Mesothelial cell of epicardium (in vitro differentiated cells): ENCODE measurements at regions not wholly inside any gene's neighbourhood (a gene's known extent, or its start where the extent isn't known, plus 50 kb on each side); places are given as distances from the start of the nearest gene placed in this dataset.

Experiments
- DNase-seq, 2 experiments: peaks; one replicate each; pipeline ENCODE4 v3.0.0; 2021; ENCODE audit warnings: low spot score in 2 of 2; ENCODE audit not compliant: unreplicated experiment in 2 of 2
- H3K27ac Mint-ChIP-seq: 2 replicates; pipeline ENCODE4 v1.8.0; 2021; ENCODE audit warnings: mixed read lengths
- H3K27me3 Mint-ChIP-seq: 2 replicates; pipeline ENCODE4 v1.8.0; 2021; ENCODE audit warnings: low read depth, mixed read lengths
- H3K36me3 Mint-ChIP-seq: 2 replicates; pipeline ENCODE4 v1.8.0; 2021; ENCODE audit warnings: mixed read lengths
- H3K4me1 Mint-ChIP-seq: 2 replicates; pipeline ENCODE4 v1.8.0; 2021; ENCODE audit warnings: mixed read lengths
- H3K4me3 Mint-ChIP-seq: 2 replicates; pipeline ENCODE4 v1.8.0; 2021; ENCODE audit warnings: mild to moderate bottlenecking, moderate library complexity, mixed read lengths
- H3K9me3 Mint-ChIP-seq: 2 replicates; pipeline ENCODE4 v1.8.0; 2021; ENCODE audit warnings: mixed read lengths
- TF ChIP-seq, protein P1 (sequence below): fragments of 200-600 bp; sonication (generic); IDR thresholded peaks from one replicate; pipeline ENCODE4 v1.5.0; 2021; ENCODE audit warnings: antibody characterized with exemption; ENCODE audit not compliant: unreplicated experiment

DNA sequence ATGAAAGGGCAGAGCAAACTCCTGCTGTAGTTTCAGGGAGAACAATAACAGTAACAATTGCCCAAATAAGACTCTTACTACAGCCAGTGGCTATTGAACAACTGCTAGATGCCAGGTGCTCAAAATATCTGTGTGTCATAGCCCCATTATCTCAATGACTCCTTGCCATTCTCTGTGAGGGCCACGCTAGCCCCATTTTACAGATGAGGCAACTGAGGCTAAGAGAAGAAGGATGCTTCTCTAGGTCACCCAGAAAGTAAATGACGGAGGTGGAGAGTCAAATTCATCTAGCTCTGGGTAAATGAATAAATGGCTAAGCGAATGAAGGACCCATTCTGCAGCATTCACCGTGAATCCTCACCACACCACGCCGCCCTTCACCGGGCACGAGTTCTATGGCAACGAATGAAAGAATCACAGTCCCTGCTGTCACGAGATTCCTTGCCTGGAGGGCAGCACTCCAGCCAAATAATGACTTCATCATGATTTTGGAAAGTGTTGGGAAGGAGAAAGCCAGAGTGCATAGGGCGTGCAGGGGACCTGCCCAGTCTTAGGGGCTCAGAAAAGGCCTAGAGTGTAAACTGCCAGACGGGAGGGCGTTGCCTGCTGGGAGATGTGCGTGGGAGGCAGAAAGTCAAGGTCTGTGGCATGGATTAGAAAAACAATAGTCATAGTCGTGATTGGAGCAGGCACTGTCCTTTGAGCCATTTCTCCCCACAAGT lies 147.2 kb downstream of the C9orf50 start:
- TF ChIP-seq, protein P1, sequence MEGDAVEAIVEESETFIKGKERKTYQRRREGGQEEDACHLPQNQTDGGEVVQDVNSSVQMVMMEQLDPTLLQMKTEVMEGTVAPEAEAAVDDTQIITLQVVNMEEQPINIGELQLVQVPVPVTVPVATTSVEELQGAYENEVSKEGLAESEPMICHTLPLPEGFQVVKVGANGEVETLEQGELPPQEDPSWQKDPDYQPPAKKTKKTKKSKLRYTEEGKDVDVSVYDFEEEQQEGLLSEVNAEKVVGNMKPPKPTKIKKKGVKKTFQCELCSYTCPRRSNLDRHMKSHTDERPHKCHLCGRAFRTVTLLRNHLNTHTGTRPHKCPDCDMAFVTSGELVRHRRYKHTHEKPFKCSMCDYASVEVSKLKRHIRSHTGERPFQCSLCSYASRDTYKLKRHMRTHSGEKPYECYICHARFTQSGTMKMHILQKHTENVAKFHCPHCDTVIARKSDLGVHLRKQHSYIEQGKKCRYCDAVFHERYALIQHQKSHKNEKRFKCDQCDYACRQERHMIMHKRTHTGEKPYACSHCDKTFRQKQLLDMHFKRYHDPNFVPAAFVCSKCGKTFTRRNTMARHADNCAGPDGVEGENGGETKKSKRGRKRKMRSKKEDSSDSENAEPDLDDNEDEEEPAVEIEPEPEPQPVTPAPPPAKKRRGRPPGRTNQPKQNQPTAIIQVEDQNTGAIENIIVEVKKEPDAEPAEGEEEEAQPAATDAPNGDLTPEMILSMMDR = no peak
- Mint-ChIP-seq H3K4me1 (peaks cover 20% of the 10 kb centered on the region), H3K36me3 (no peaks in the 10 kb centered on the region), H3K9me3 (no peaks in the 10 kb centered on the region), H3K27me3 (no peaks in the 10 kb centered on the region), H3K27ac (peak overlapping the region; percentile 58), H3K4me3 (no peak overlapping the region)
- DNase-seq = no peak

DNA sequence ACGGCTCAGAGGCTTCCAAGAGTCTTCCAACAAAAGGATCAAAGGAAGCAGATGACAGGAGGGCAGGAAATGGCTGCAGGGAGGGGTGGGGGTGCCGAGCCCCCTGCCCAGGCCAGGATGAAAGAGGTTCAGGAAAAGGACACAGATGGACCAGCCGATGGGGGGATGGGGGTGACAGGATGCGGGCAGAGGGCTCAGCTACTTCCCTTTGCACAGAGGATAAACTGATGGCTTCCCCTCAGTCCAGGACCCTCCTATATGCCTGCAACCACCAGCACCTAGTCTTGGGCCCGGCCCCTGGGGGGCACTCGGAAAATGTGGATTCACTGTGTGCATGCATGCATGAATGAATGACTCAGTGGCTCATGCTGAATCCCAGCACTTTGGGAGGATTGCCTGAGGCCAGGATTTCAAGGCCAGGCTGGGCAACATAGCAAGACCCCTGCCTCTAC lies 148.2 kb downstream of the C9orf50 start:
- Mint-ChIP-seq H3K27ac (no peak overlapping the region), H3K27me3 (no peaks in the 10 kb centered on the region), H3K9me3 (no peaks in the 10 kb centered on the region), H3K4me3 (no peak overlapping the region), H3K4me1 (peaks cover 28% of the 10 kb centered on the region), H3K36me3 (no peaks in the 10 kb centered on the region)
- TF ChIP-seq, protein P1 = no peak
- no peak for DNase-seq

GRCh38 chr9:129471201-129472019 lies 149.5 kb downstream of the C9orf50 start:
- Mint-ChIP-seq H3K9me3 (no peaks in the 10 kb centered on the region), H3K36me3 (no peaks in the 10 kb centered on the region), H3K4me1 (peaks cover 28% of the 10 kb centered on the region), H3K27me3 (no peaks in the 10 kb centered on the region), H3K27ac (peak overlapping the region; percentile 51), H3K4me3 (no peak overlapping the region)
- DNase-seq = no peak
- TF ChIP-seq, protein P1 = no peak

DNA sequence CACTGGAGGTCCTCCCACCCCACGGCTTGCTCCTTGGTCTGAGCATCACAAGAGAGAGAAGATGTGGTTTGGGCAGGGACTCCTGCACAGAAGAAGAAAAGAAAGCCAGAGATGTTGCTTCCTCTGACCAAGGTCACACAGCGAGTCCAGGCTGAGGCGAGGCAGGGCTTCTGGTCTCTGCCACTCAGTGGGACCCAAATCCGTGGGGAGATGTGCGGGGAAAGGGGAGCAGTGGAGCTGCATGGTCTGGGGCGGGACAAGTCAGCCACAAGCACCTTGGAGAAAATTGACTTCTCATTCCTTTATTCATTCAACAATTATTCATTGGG lies 150.9 kb downstream of the C9orf50 start:
- H3K4me3 Mint-ChIP-seq = no peak overlapping the region
- TF ChIP-seq, protein P1 = no peak
- H3K27ac Mint-ChIP-seq = peak overlapping the region; percentile 52
- H3K9me3 Mint-ChIP-seq = no peaks in the 10 kb centered on the region
- no peak for DNase-seq
- H3K36me3 Mint-ChIP-seq = no peaks in the 10 kb centered on the region
- H3K4me1 Mint-ChIP-seq = peaks cover 43% of the 10 kb centered on the region
- H3K27me3 Mint-ChIP-seq = no peaks in the 10 kb centered on the region

DNA sequence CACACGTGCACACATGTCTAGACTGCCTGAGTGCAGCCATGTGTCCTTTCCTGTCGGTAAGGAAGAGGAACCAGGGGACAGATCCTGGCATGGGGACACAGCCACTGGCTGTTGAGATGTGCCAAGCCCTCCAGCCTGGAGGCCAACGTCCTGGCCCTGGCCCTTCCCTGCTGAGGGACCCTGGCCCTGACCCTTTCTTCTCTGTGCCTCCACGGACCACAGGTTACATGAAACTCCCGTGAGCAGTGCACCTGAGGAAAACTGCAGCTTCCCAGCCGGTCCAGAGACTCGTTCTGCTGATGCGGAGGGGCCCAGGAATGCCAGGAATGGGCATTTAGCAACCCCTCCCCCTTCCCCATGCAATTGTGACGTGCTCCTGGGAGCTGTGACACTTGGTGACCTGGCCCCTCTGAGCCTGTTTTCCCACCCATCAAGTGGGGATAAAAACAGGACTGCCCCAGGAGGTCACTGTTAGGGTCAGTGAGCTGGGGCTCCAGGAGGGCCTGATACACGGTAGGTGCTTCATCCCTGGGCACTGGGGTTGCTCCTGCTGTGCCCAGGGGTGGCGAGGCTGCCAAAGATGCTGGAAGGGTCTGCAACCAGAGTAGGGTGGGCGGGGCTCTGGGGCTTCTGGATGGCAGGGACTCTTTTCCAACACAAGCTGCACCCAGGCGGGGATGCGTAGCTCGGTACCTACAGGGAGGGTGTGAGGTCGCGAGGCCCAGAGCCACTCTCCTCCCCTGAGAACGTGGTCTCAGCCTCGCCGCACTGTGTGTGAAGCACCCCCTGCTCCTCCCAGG lies 151.5 kb downstream of the C9orf50 start:
- Mint-ChIP-seq H3K9me3 (no peaks in the 10 kb centered on the region), H3K4me3 (no peak overlapping the region), H3K27ac (peak overlapping the region; percentile 52), H3K36me3 (no peaks in the 10 kb centered on the region), H3K4me1 (peaks cover 46% of the 10 kb centered on the region), H3K27me3 (no peaks in the 10 kb centered on the region)
- DNase-seq = no peak
- TF ChIP-seq, protein P1 = no peak
